ENCODE measurements at regions not wholly inside any gene's neighbourhood (a gene's known extent, or its start where the extent isn't known, plus 50 kb on each side); places are given as distances from the start of the nearest gene placed in this dataset.

GRCh38 chr15:79180318-79180717, 89.7 kb upstream of the RASGRF1 start:
- no peak for TF ChIP-seq SNAI2 (CRISPR knock-in tag; IDR thresholded peaks at IDR 0.05)
- TF ChIP-seq CSDC2 (CRISPR knock-in tag; IDR thresholded peaks at IDR 0.05) = no peak
- TF ChIP-seq BACH2 (CRISPR knock-in tag; IDR thresholded peaks at IDR 0.05; ENCODE audit: borderline replicate concordance) = no peak
- TF ChIP-seq ESRRG (CRISPR knock-in tag; IDR thresholded peaks at IDR 0.05) = no peak
- no peak for TF ChIP-seq ISL1 (CRISPR knock-in tag; IDR thresholded peaks at IDR 0.05)
- no peak for TF ChIP-seq OSR1 (CRISPR knock-in tag; IDR thresholded peaks at IDR 0.05)
- no peak for TF ChIP-seq POU6F1 (CRISPR knock-in tag; IDR thresholded peaks at IDR 0.05; ENCODE audit: borderline replicate concordance, low read depth)
- no peak for TF ChIP-seq TCF4 (CRISPR knock-in tag; IDR thresholded peaks at IDR 0.05; ENCODE audit: borderline replicate concordance)
- TF ChIP-seq GLIS3 (CRISPR knock-in tag; IDR thresholded peaks at IDR 0.05) = no peak
- no peak for TF ChIP-seq CREB5 (CRISPR knock-in tag; IDR thresholded peaks at IDR 0.05; ENCODE audit: low read depth)
- TF ChIP-seq TOX (CRISPR knock-in tag; IDR thresholded peaks at IDR 0.05; ENCODE audit: borderline replicate concordance) = no peak
- no peak for TF ChIP-seq ZFP30 (CRISPR knock-in tag; IDR thresholded peaks at IDR 0.05)
- TF ChIP-seq PPARA (CRISPR knock-in tag; IDR thresholded peaks at IDR 0.05; ENCODE audit: borderline replicate concordance) = no peak
- no peak for TF ChIP-seq ZNF70 (CRISPR knock-in tag; IDR thresholded peaks at IDR 0.05)
- TF ChIP-seq CSRNP3 (CRISPR knock-in tag; IDR thresholded peaks at IDR 0.05) = no peak
- no peak for TF ChIP-seq RARB (CRISPR knock-in tag; IDR thresholded peaks at IDR 0.05)
- no peak for TF ChIP-seq ZNF8 (CRISPR knock-in tag; IDR thresholded peaks at IDR 0.05)
- no peak for ATAC-seq

- TF ChIP-seq ZC3H10 (CRISPR knock-in tag; IDR thresholded peaks at IDR 0.05) (no peak), TOX (CRISPR knock-in tag; IDR thresholded peaks at IDR 0.05; ENCODE audit: borderline replicate concordance) (no peak), ZNF70 (CRISPR knock-in tag; IDR thresholded peaks at IDR 0.05) (peak; percentile 90), CREB5 (CRISPR knock-in tag; IDR thresholded peaks at IDR 0.05; ENCODE audit: low read depth) (no peak)
- no peak for ATAC-seq
These were observed 89.0 kb upstream of the RASGRF1 start for GRCh38 chr15:79179597-79179996.

GRCh38 chr15:79179108-79179561, 88.6 kb upstream of the RASGRF1 start:
- ATAC-seq = peak; percentile 55; the same call in 2 of the 3 replicates
- TF ChIP-seq BACH2 (CRISPR knock-in tag; IDR thresholded peaks at IDR 0.05; ENCODE audit: borderline replicate concordance) (no peak), ISL1 (CRISPR knock-in tag; IDR thresholded peaks at IDR 0.05) (0 out of 2 replicates have a peak, but pooled peaks have one; percentile 12)

GRCh38 chr15:79178594-79178993, 88.0 kb upstream of the RASGRF1 start:
- no peak for ATAC-seq
- TF ChIP-seq TSHZ2 (CRISPR knock-in tag; IDR thresholded peaks at IDR 0.05) (no peak), TOX (CRISPR knock-in tag; IDR thresholded peaks at IDR 0.05; ENCODE audit: borderline replicate concordance) (no peak), CSDC2 (CRISPR knock-in tag; IDR thresholded peaks at IDR 0.05) (no peak), GLIS3 (CRISPR knock-in tag; IDR thresholded peaks at IDR 0.05) (no peak), CSRNP3 (CRISPR knock-in tag; IDR thresholded peaks at IDR 0.05) (no peak), ZC3H10 (CRISPR knock-in tag; IDR thresholded peaks at IDR 0.05) (no peak), ISL1 (CRISPR knock-in tag; IDR thresholded peaks at IDR 0.05) (no peak), TCF4 (CRISPR knock-in tag; IDR thresholded peaks at IDR 0.05; ENCODE audit: borderline replicate concordance) (no peak), POU6F1 (CRISPR knock-in tag; IDR thresholded peaks at IDR 0.05; ENCODE audit: borderline replicate concordance, low read depth) (no peak), ZFP3 (CRISPR knock-in tag; IDR thresholded peaks at IDR 0.05) (no peak), ESRRG (CRISPR knock-in tag; IDR thresholded peaks at IDR 0.05) (no peak), PPARA (CRISPR knock-in tag; IDR thresholded peaks at IDR 0.05; ENCODE audit: borderline replicate concordance) (no peak), ARNTL (CRISPR knock-in tag; IDR thresholded peaks at IDR 0.05; ENCODE audit: borderline replicate concordance, low read depth) (no peak), OSR1 (CRISPR knock-in tag; IDR thresholded peaks at IDR 0.05) (no peak), RARB (CRISPR knock-in tag; IDR thresholded peaks at IDR 0.05) (no peak), ZNF565 (CRISPR knock-in tag; conservative IDR thresholded peaks at IDR 0.05; ENCODE audit: low read depth) (no peak)
